Stimulated activated CD8-positive, alpha-beta memory T cell treated with anti-CD3 and anti-CD28 coated beads, Interleukin-4, amount 100 ng/mL, for 24 hours (primary cell): ENCODE measurements at regions not wholly inside any gene's neighbourhood (a gene's known extent, or its start where the extent isn't known, plus 50 kb on each side); places are given as distances from the start of the nearest gene placed in this dataset.

Experiments
- DNase-seq: peaks from one replicate; pipeline ENCODE4 v3.0.0-alpha.2; 2020; ENCODE audit warnings: low read depth

- DNase-seq = peak; percentile 38
These were observed 267.4 kb upstream of the HMGA2 start for GRCh38 chr12:65556676-65557437.

- no peak for DNase-seq
These were observed 266.7 kb upstream of the HMGA2 start for GRCh38 chr12:65557438-65558181.

- no peak for DNase-seq
These were observed 264.0 kb upstream of the HMGA2 start for GRCh38 chr12:65560286-65560685.

GRCh38 chr12:65561798-65562382 lies 262.4 kb upstream of the HMGA2 start:
- DNase-seq = no peak

- DNase-seq = no peak
These were observed 258.4 kb upstream of the HMGA2 start for GRCh38 chr12:65565601-65566560.

GRCh38 chr12:65566751-65567150 lies 257.5 kb upstream of the HMGA2 start:
- no peak for DNase-seq

GRCh38 chr12:65567820-65568219 lies 256.5 kb upstream of the HMGA2 start:
- DNase-seq = no peak

GRCh38 chr12:65568517-65568916 lies 255.8 kb upstream of the HMGA2 start:
- no peak for DNase-seq

- no peak for DNase-seq
These were observed 253.7 kb upstream of the HMGA2 start for GRCh38 chr12:65570451-65571130.

- no peak for DNase-seq
These were observed 249.4 kb upstream of the HMGA2 start for GRCh38 chr12:65574867-65575266.

- no peak for DNase-seq
These were observed 240.3 kb upstream of the HMGA2 start for GRCh38 chr12:65584016-65584415.

GRCh38 chr12:65585648-65586602 lies 238.4 kb upstream of the HMGA2 start:
- no peak for DNase-seq

- no peak for DNase-seq
These were observed 237.5 kb upstream of the HMGA2 start for GRCh38 chr12:65586796-65587195.

GRCh38 chr12:65590318-65590717 lies 234.0 kb upstream of the HMGA2 start:
- DNase-seq = no peak

GRCh38 chr12:65592416-65592815 lies 231.9 kb upstream of the HMGA2 start:
- DNase-seq = no peak

- no peak for DNase-seq
These were observed 231.0 kb upstream of the HMGA2 start for GRCh38 chr12:65593239-65593701.

- no peak for DNase-seq
These were observed 229.9 kb upstream of the HMGA2 start for GRCh38 chr12:65594409-65594808.

- DNase-seq = no peak
These were observed 229.2 kb upstream of the HMGA2 start for GRCh38 chr12:65595016-65595560.

GRCh38 chr12:65596514-65597091 lies 227.7 kb upstream of the HMGA2 start:
- no peak for DNase-seq
